A549 (cell line): ENCODE measurements at regions not wholly inside any gene's neighbourhood (a gene's known extent, or its start where the extent isn't known, plus 50 kb on each side); places are given as distances from the start of the nearest gene placed in this dataset.

Experiments used
- ATAC-seq, 2 experiments: fragments of 200-7000 bp in 1 of 2; fragments of >200 bp in 1 of 2; cut with Nextera tagmentation in 1 of 2; cut with Tn5 transposase in 1 of 2; 3 replicates each; pipeline versions ENCODE4 v1.8.0 to v1.9.1; 2018 to 2020; ENCODE audit warnings: mild to moderate bottlenecking in 1 of 2, moderate library complexity in 1 of 2
- CTCF ChIA-PET: fragments of 300-600 bp; sonication (Branson Sonifier 250); formaldehyde crosslinking; extraction: SDS; loops from one replicate; lab custom pipeline; 2021; ENCODE audit warnings: antibody characterized with exemption, inconsistent platforms; lab: Yijun Ruan, JAX
- POLR2A ChIA-PET: fragments of 350-600 bp; formaldehyde crosslinking; extraction: SDS; loops from one replicate; lab custom pipeline; 2021; ENCODE audit warnings: antibody characterized with exemption, inconsistent platforms; lab: Yijun Ruan, JAX
- DNase-seq, 2 experiments: peaks; one replicate each; pipeline versions ENCODE4 v3.0.0 to v3.0.0-alpha.2; 2011 to 2016; ENCODE audit warnings: low read depth in 1 of 2, low spot score in 1 of 2
- FAIRE-seq: peaks from 2 replicates; lab custom pipeline; 2011; peaks lifted over from hg19 to GRCh38; lab: Jason Lieb, UNC
- H3K27ac ChIP-seq, 2 experiments: fragments of >200 bp; sonication (Bioruptor Twin); formaldehyde crosslinking; 3 replicates each; pipeline ENCODE4 v1.5.1; 2016 to 2017
- H3K4me1 ChIP-seq: fragments of >200 bp; sonication (Bioruptor Twin); formaldehyde crosslinking; 3 replicates; pipeline ENCODE4 v1.6.1; 2016
- H3K4me2 ChIP-seq: fragments of >200 bp; sonication (Bioruptor Twin); formaldehyde crosslinking; 3 replicates; pipeline ENCODE4 v1.6.1; 2016
- H3K4me3 ChIP-seq: fragments of >200 bp; sonication (Bioruptor Twin); formaldehyde crosslinking; 3 replicates; pipeline ENCODE4 v1.5.1; 2016
- H3K9me3 ChIP-seq: fragments of >200 bp; sonication (Bioruptor Twin); formaldehyde crosslinking; 3 replicates; pipeline ENCODE4 v1.6.1; 2016
- ATOH8 ChIP-seq: fragments of 250-450 bp; sonication (Bioruptor Pico); IDR thresholded peaks from 2 replicates; pipeline ENCODE4 v1.5.0; 2020; ENCODE audit warnings: low read depth, mild to moderate bottlenecking, moderate library complexity
- BCL3 ChIP-seq: fragments of >200 bp; sonication (Bioruptor Twin); formaldehyde crosslinking; IDR thresholded peaks from 3 replicates; pipeline ENCODE4 v1.6.1; 2016
- CTCF ChIP-seq: fragments of >200 bp; sonication (Bioruptor Twin); formaldehyde crosslinking; IDR thresholded peaks from 3 replicates; pipeline ENCODE4 v1.5.1; 2016
- EP300 ChIP-seq, 2 experiments: fragments of >200 bp; sonication (Bioruptor Twin); formaldehyde crosslinking; IDR thresholded peaks; 2 replicates in 1 of 2; 3 replicates in 1 of 2; pipeline ENCODE4 v1.6.1; 2016 to 2017
- FOSB ChIP-seq: fragments of 250-450 bp; sonication (Bioruptor Pico); IDR thresholded peaks from 2 replicates; pipeline ENCODE4 v1.5.0; 2020; ENCODE audit warnings: mild to moderate bottlenecking, moderate library complexity
- FOSL2 ChIP-seq, 2 experiments: fragments of 450-650 bp in 1 of 2; fragments of >200 bp in 1 of 2; sonication (Bioruptor Twin) in 1 of 2; formaldehyde crosslinking; IDR thresholded peaks; 2 replicates each; pipeline versions ENCODE4 v1.5.0 to v1.6.1; 2016 to 2020; ENCODE audit warnings: mild to moderate bottlenecking in 1 of 2, moderate library complexity in 1 of 2
- HES2 ChIP-seq: fragments of >200 bp; sonication (Bioruptor Twin); formaldehyde crosslinking; IDR thresholded peaks from 2 replicates; pipeline ENCODE4 v1.6.1; 2016
- JUN ChIP-seq, 2 experiments: fragments of >200 bp; sonication (Bioruptor Twin); formaldehyde crosslinking; IDR thresholded peaks; 2 replicates in 1 of 2; 3 replicates in 1 of 2; pipeline ENCODE4 v1.6.1; 2016 to 2017
- JUNB ChIP-seq: fragments of >200 bp; sonication (Bioruptor Twin); formaldehyde crosslinking; IDR thresholded peaks from 2 replicates; pipeline ENCODE4 v1.6.1; 2016
- MAFK ChIP-seq: fragments of 450-650 bp; IDR thresholded peaks from 2 replicates; pipeline ENCODE4 v1.6.1; 2014; ENCODE audit not compliant: partially characterized antibody
- MAX ChIP-seq: IDR thresholded peaks from 2 replicates; pipeline ENCODE4 v1.6.1; 2012
- MAZ ChIP-seq: fragments of 150-350 bp; IDR thresholded peaks from 2 replicates; pipeline ENCODE4 v1.6.1; 2014; ENCODE audit warnings: antibody characterized with exemption, low read depth, low read length, borderline replicate concordance
- NFE2L2 ChIP-seq: fragments of 150-350 bp; conservative IDR thresholded peaks from 2 replicates; pipeline ENCODE4 v1.6.1; 2014; ENCODE audit warnings: low read length
- NPAS2 ChIP-seq: fragments of 250-450 bp; sonication (Bioruptor Pico); IDR thresholded peaks from 2 replicates; pipeline ENCODE4 v1.8.0; 2022; ENCODE audit warnings: mild to moderate bottlenecking, moderate library complexity, borderline replicate concordance
- NR3C1 ChIP-seq: fragments of >200 bp; sonication (Bioruptor Twin); formaldehyde crosslinking; IDR thresholded peaks from 3 replicates; pipeline ENCODE4 v1.6.1; 2017
- PHF8 ChIP-seq: fragments of 200-600 bp; sonication (generic); IDR thresholded peaks from 2 replicates; pipeline ENCODE4 v1.6.1; 2016; ENCODE audit warnings: low read depth, mild to moderate bottlenecking, antibody characterized with exemption, moderate library complexity, borderline replicate concordance
- POLR2A ChIP-seq: IDR thresholded peaks from 2 replicates; pipeline ENCODE4 v1.6.1; 2012; ENCODE audit warnings: mild to moderate bottlenecking, low read length
- RAD21 ChIP-seq, 2 experiments: fragments of >200 bp in 1 of 2; sonication (Bioruptor Twin) in 1 of 2; formaldehyde crosslinking in 1 of 2; IDR thresholded peaks in 1 of 2; conservative IDR thresholded peaks in 1 of 2; 2 replicates in 1 of 2; 3 replicates in 1 of 2; pipeline ENCODE4 v1.6.1; 2012 to 2018; ENCODE audit warnings: inconsistent platforms in 1 of 2
- SMC3 ChIP-seq: fragments of >200 bp; sonication (Bioruptor Twin); formaldehyde crosslinking; IDR thresholded peaks from 3 replicates; pipeline ENCODE4 v1.6.1; 2018; ENCODE audit warnings: inconsistent platforms
- SREBF2 ChIP-seq: fragments of 450-650 bp; IDR thresholded peaks from 2 replicates; pipeline ENCODE4 v1.6.1; 2014; ENCODE audit warnings: mild to moderate bottlenecking, moderate library complexity
- WGBS: methylation state at CpG from one replicate; pipeline ENCODE4 v1.1.6; 2017; ENCODE audit errors: missing lambda C conversion rate; 5-methylcytosine and 5-hydroxymethylcytosine counted together

GRCh38 chr10:21174715-21175495 is 277.8 kb upstream of the NEBL start:
- TF ChIP-seq SREBF2 (no peak), NFE2L2 (0 out of 2 replicates have a peak, but pooled peaks have one; percentile 18), FOSL2 (IDR thresholded peaks at IDR 0.05) (no peak), FOSL2 (CRISPR knock-in tag; IDR thresholded peaks at IDR 0.05) (peak; percentile 19; the same call in 1 of the 2 replicates), FOSB (no peak), ATOH8 (CRISPR knock-in tag) (no peak), MAFK (peak; percentile 96)
- ChIA-PET POLR2A (interaction anchor here (0.6 to 2.1 kb wide), 7 partner anchors 20 to 376 kb away, joined by 3 to 7 read pairs (median 5); no protein-coding TSS in a partner anchor), CTCF (interaction anchor here (0.6 to 1.4 kb wide), 4 partner anchors 9 to 1006 kb away, joined by 3 to 5 read pairs (median 4); no protein-coding TSS in a partner anchor)
- no peak for FAIRE-seq
- no peak for DNase-seq
- Histone ChIP-seq H3K4me3 (peak overlapping the region; percentile 79), H3K4me2 (peak overlapping the region; percentile 97), H3K4me1 (peaks cover 29% of the 10 kb centered on the region), H3K9me3 (no peaks in the 10 kb centered on the region), H3K27ac (peak overlapping the region; percentile 92 to 94)
- no peak for ATAC-seq
- 13% methylated on average over 33 of the region's 33 CpGs for WGBS

GRCh38 chr10:21173802-21174714 is 276.9 kb upstream of the NEBL start:
- peak overlapping the region; percentile 92 to 94 for H3K27ac ChIP-seq
- peak; percentile 66 to 82 for DNase-seq
- FAIRE-seq, result no peak
- no peaks in the 10 kb centered on the region for H3K9me3 ChIP-seq
- CTCF ChIA-PET, result no interaction called here
- WGBS, result under 1% methylated on average over 22 of the region's 107 CpGs
- POLR2A ChIA-PET, result interaction anchor here (0.6 to 2.1 kb wide), 5 partner anchors 21 to 342 kb away, joined by 3 to 7 read pairs (median 4); no protein-coding TSS in a partner anchor
- peak; percentile 61 for TF ChIP-seq FOSL2 (IDR thresholded peaks at IDR 0.05)
- TF ChIP-seq FOSL2 (CRISPR knock-in tag; IDR thresholded peaks at IDR 0.05), result peak; percentile 86
- peak; percentile 20; the same call in 2 of the 3 replicates for TF ChIP-seq CTCF
- peak; percentile 10; the same call in 1 of the 2 replicates for TF ChIP-seq POLR2A
- TF ChIP-seq BCL3, result peak; percentile 54; the same call in 1 of the 3 replicates
- TF ChIP-seq SMC3, result peak; percentile 40; the same call in 2 of the 3 replicates
- peak; percentile 52; the same call in 1 of the 2 replicates for TF ChIP-seq MAX
- TF ChIP-seq NR3C1, result no peak
- peak in 1 of 2 experiments; percentile 25; a peak in 1 of 5 replicates for TF ChIP-seq EP300 (IDR thresholded peaks at IDR 0.05)
- peak; percentile 35 to 54 for TF ChIP-seq RAD21 (conservative IDR thresholded peaks at IDR 0.05 in 1 of 2, IDR thresholded peaks at IDR 0.05 in 1 of 2)
- TF ChIP-seq JUN (IDR thresholded peaks at IDR 0.05), result peak in 1 of 2 experiments; percentile 79; a peak in 1 of 5 replicates
- no peak for TF ChIP-seq NPAS2
- TF ChIP-seq MAZ, result no peak
- TF ChIP-seq HES2, result no peak
- TF ChIP-seq JUNB, result peak; percentile 34; the same call in 1 of the 2 replicates
- TF ChIP-seq PHF8, result peak; percentile 35; the same call in 1 of the 2 replicates
- peaks cover 29% of the 10 kb centered on the region for H3K4me1 ChIP-seq
- peak; percentile 80 to 86 for ATAC-seq
- peak overlapping the region; percentile 97 for H3K4me2 ChIP-seq
- peak overlapping the region; percentile 79 for H3K4me3 ChIP-seq
